ENCODE measurements at regions not wholly inside any gene's neighbourhood (a gene's known extent, or its start where the extent isn't known, plus 50 kb on each side); places are given as distances from the start of the nearest gene placed in this dataset.
A peak's percentile ranks its signal among the peaks of the same experiment; 100 is the strongest.

DNA sequence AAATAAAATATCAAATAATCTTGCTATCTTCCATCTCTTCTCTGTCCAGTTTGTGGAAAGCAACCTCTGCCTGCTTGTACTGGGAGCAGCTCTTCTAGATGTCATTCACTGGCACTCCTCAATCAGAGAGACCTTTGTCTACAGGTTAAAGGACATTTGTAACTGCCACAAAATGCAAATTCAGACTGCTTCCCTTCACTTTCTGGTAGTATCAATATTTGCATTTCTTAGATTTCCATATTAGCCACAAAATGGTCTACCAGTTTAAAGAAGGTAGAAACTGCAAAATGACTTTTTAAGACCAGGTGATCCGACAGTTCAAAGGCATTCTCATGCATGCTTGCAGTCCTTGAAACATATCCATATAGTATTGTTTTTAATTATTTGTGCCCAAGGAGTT is 51.7 kb upstream of the RCN1 start:
- no peak for DNase-seq (ENCODE audit: low read depth)

DNA sequence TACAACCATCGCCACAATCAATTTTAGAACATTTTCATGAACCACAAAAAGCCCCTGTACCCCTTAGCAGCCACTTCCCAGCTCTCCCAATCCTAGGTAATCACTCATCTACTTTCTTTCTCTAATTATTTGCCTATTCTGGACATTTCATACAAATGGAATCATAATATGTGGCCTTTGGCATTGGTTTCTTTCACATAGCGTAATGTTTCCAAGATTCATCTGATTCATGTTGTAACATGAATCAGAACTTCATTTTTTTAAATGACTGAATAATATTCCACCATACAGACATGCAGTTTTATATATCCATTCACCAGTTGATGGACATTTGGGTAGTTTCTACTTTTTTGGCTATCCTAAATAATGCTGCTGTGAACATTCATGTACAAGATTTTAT is 56.2 kb upstream of the RCN1 start:
- no peak for DNase-seq (ENCODE audit: low read depth)

DNA sequence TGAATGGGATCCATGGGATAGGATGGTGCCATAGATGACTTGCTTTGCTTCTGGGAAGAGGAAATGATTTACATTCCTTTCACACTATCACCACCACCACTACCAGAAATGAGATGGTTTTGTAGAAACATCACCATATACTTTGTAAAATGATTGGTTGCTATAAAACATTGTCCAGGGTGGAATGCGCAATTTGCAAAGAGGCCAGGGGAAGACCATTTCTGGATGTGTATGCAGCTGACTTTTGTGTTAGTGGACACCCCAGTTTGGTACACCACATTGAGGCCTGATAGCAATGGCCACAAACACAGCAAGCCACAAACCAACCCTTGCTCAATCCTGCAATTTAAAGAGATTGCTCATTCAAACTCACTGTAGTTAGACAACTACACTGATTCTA is 56.7 kb upstream of the RCN1 start:
- peak; percentile 99 for DNase-seq (ENCODE audit: low read depth)

- no peak for DNase-seq (ENCODE audit: low read depth)
These were observed 57.4 kb upstream of the RCN1 start for GRCh38 chr11:32033491-32033890.

- DNase-seq (ENCODE audit: low read depth) = no peak
These were observed 57.8 kb upstream of the RCN1 start for GRCh38 chr11:32033067-32033466.

- DNase-seq (ENCODE audit: low read depth) = no peak
These were observed 58.4 kb upstream of the RCN1 start for GRCh38 chr11:32032478-32032877.

DNA sequence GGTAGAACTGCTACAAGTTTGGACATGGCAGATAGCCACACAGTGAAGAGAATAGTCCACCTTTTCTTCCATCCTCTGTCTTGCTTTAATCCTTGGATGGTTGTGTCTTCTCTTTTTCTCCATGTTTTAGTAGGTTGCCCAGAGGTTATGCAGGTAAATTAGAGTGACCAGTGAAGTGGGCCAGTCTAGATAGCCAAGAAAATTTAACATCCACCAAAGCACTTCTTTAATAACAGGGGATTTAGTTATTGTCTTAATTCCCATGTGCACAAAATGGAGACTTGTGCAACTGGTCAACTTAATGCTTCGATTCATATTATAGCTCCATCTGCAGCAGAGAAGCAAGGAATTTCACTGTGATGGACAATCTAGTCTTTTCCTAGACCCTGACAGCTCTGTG is 58.8 kb upstream of the RCN1 start:
- no peak for DNase-seq (ENCODE audit: low read depth)

GRCh38 chr11:32030875-32031503 is 59.9 kb upstream of the RCN1 start:
- no peak for DNase-seq (ENCODE audit: low read depth)

DNA sequence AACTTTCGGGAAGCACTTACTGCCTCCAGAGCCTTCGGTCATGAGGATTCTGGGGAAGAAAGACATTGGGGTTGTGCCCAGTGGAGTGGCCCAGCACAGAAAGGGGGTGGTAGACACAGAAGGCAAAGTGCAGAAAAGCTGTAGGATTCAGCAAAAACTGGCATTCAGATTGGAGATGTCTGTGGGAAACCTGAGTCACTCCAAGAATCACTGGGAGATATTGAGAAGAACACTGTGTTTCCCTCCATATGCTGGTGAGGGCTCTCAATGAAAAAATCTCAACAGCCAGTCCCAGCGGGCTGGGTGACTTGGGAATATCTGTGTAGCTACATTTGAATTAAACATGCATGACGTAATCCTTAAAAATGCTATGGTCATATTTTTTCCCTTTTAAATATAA is 61.2 kb upstream of the RCN1 start:
- no peak for DNase-seq (ENCODE audit: low read depth)

GRCh38 chr11:32028201-32028600 is 62.7 kb upstream of the RCN1 start:
- DNase-seq (ENCODE audit: low read depth) = no peak

- no peak for DNase-seq (ENCODE audit: low read depth)
These were observed 64.1 kb upstream of the RCN1 start for GRCh38 chr11:32026766-32027165.

DNA sequence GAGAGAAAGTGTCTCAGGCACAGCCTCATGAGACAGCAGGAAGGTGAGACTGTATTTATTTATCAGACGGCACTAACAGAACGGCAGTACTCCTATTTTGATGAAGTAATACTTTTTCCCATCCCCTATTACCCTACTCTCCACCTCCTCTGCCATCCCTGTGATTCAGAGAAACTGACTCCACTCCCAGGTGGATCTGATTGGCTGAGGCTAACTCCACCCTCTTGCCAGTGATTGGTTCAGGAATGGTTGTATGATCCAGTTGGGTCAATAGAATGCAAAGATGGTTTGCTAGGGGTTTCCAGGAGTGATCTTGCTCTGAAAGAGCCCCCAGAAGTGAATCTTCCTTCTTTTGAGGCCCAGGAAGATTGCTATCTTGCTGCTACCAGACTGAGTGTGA is 65.9 kb upstream of the RCN1 start:
- DNase-seq (ENCODE audit: low read depth) = no peak

DNA sequence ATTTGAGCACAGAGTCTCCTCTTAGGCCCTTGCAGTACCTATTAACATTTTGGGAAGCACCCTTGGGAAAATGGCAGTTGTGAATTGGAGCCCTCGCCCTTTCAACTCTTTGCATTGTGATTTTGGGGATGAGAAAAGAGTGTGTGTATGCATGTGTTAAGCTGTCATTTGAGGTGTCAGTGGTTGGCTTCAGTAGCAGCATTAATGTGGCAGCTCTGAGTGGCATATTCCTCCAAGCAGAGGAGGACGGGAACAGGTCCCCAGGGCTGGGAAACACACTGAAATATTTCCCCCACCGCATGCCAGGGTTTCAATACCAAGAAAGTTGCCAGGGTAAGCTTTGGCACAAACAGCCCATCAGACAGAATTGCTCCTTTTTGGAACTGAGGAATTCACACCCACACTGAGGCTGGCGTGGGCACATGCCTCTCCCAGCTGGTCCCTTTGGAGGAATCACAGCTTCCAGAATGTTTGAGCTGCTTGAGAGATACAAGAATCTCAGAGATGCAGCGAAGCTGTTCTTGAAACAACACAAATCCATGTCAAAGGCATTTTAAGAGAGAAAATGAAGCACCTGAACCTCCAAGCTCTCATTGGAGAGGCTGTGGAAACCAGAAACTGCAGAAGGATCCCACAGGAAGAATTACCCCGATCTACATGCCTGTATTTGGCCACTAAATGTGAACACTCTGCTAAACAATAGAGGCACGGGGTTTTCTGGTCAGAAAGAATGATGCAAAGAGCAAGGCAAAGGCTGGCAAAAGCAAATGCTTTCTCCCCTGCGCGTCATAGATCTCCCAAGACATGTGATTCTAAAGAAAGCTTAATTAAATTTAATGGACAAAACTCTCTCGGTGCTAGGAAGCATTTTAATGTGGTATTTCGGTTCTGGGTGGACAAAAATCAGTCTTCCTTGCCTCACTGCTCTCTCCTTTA is 67.2 kb upstream of the RCN1 start:
- DNase-seq (ENCODE audit: low read depth) = no peak

DNA sequence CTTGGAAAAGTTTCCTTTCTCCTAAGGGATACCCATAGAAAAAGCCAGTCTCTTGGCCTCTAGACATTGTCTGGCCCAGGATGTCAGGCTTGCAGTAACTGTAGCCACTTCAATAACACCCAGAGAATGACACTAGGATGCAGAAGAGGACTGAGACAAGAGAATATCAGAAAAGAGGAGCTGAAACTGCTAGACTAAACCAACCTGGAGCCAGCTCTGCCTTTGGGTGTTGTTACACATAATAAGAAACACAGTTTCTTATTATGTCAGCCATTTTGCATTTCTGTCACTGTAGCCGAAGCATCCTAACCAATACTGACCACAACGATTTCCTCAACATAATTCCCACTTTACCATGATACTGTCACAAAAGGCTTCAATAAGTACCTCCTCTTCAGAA is 72.2 kb upstream of the RCN1 start:
- DNase-seq (ENCODE audit: low read depth) = no peak

DNA sequence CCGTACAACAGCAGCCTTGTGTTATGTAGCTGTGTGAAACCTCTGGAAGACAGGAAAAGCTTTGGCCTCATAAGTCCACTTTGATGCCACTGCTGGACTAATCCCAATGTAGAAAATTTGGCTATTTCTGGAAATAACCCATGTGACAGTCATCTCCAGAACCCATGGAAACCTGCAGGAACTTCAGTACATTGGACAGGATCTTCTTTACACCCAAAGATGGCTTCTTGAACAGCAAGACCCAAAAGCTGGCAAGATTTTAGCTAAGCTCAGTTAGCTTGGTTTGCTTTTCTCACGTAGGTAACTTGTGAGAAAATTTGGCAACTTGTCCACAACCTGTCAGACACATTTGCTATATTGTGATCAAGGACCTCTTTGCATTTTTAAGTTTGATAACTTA is 74.8 kb upstream of the RCN1 start:
- no peak for DNase-seq (ENCODE audit: low read depth)

- DNase-seq (ENCODE audit: low read depth) = no peak
These were observed 75.4 kb upstream of the RCN1 start for GRCh38 chr11:32015427-32015826.

DNA sequence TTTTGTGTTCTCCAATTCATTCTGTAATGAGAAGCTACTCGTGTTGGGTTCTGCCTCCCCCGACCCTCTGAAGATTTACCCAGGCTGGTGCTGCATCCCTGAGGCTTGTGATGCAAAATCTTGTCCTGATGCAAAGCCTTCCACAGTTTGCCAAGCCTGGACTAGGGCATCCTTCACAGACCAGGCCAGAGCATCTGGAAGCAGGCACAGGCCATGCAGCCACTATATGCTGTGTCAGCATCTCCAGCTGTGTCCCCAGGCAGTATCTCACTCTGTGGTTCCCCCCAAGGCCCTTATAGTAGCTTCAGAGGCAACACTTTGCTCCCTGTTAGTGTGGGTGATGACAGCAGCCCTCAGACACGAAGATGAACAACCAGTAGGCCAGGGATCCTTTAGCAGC is 77.3 kb upstream of the RCN1 start:
- DNase-seq (ENCODE audit: low read depth) = no peak

DNA sequence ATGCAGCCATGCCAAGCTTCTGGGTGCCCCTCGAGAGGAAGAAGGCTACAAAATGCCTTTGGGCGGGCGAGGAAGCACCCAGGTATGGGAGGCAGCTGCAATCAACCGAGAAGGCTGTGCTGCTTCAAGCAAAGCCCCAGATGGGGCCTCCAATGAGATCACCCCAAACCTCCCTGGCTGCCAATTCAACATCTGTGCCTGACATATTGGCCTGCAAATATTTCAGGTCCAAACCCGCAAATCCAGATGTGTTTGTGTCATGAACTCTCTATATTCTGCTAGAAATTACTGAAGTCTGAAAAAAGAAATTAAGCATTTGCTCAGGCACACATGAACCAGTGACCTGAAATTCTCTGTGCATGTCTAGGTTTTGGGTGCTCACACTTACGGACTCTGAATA is 78.8 kb upstream of the RCN1 start:
- DNase-seq (ENCODE audit: low read depth) = no peak

- DNase-seq (ENCODE audit: low read depth) = no peak
These were observed 81.9 kb upstream of the RCN1 start for GRCh38 chr11:32008880-32009551.

DNA sequence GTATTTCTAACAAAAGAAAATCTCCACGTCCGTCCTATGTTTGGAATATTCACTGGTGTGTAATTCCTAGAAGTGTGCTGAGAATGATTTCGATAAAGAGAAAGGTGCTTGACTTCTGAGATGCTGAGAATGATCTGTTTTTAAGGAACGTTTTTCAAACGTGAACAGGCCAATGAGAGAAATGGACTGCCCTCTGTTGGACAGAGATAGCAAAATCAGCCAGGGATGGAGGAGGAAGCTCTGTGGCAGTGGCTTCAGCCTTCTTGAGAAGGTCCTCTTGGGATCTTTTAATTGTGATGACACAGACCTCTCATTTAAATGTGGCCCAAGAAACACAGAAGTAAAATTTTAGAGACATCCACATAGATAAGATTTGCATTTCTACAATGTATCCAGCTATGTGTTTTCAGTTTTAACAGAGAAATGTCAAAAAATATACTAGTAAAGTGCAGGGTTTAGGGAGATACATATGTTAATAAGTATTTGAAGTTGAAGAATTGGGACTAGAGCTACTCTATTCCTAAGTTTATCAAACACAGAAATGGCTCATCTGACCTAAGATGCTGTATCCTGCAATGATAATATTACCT is 84.0 kb upstream of the RCN1 start:
- peak; percentile 50 for DNase-seq (ENCODE audit: low read depth)

DNA sequence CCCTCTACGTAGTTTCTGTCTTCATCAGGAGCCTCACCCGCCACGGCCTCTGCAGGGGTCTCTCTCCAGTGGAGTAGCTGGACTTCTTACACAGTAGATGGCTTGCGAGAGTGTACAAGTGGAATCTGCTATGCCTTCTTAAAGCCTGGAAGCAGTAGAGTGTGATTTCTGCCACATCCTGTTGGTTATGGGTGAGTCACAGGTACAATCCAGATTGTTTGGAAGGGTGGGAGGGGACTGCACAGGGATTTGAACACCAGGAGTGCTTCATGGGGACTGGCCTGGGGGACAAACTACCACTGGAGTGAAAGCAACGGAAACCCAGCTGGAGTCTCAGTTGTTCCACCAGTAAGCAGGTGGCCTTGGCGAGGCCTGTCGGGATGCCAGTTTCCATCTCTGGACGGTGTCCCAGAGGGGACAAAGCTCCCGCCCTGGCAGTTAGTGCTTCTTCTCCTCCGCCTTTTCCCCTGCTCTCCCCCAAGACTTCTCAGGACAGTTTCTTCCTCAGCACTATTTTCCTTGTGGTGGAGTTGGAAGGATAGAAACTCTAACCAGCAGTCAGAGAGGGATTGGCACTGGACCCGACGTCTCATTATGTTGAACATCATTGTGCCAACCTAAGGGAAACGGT is 85.0 kb upstream of the RCN1 start:
- peak; percentile 38 for DNase-seq (ENCODE audit: low read depth)

DNA sequence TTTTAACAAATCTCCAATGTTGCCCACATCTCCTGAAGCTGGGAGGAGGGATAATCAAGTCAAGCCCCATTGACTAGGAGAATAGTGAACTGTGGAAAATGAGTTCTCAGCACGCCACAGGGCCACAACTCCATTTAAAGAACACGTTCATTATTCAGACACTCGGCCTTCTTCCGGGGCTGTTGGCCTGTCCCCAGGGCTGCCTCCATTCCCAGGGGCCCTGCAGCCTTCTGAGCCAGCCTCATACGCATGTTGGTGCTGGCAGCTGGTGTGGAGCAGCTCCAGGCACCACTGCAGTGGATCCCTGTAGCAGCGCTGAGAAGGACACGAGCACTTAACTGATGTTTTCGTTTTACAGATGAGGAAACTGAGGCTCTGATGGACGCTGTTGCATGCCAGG is 87.5 kb upstream of the RCN1 start:
- DNase-seq (ENCODE audit: low read depth) = no peak

All from HS-27A (cell line).